Nephron (organoid): ENCODE measurements at regions not wholly inside any gene's neighbourhood (a gene's known extent, or its start where the extent isn't known, plus 50 kb on each side); places are given as distances from the start of the nearest gene placed in this dataset.

Experiments used
- H3K27ac Mint-ChIP-seq, 3 experiments: 2 replicates each; pipeline ENCODE4 v1.8.0; 2020; ENCODE audit warnings: mixed read lengths in 3 of 3, mild to moderate bottlenecking in 2 of 3, moderate library complexity in 1 of 3
- H3K27me3 Mint-ChIP-seq: 2 replicates; pipeline ENCODE4 v1.8.0; 2021; ENCODE audit warnings: low read depth, mild to moderate bottlenecking, moderate library complexity, mixed read lengths
- H3K36me3 Mint-ChIP-seq: 2 replicates; pipeline ENCODE4 v1.8.0; 2020; ENCODE audit warnings: low read depth, mixed read lengths
- H3K4me1 Mint-ChIP-seq: 2 replicates; pipeline ENCODE4 v1.8.0; 2020; ENCODE audit warnings: mixed read lengths
- H3K4me3 Mint-ChIP-seq, 3 experiments: 2 replicates each; pipeline ENCODE4 v1.8.0; 2020; ENCODE audit warnings: mild to moderate bottlenecking in 3 of 3, mixed read lengths in 3 of 3, moderate library complexity in 2 of 3
- H3K9me3 Mint-ChIP-seq: 2 replicates; pipeline ENCODE4 v1.8.0; 2020; ENCODE audit warnings: mixed read lengths
- TF ChIP-seq, protein P1 (sequence below), 3 experiments: fragments of 200-600 bp; sonication (generic); IDR thresholded peaks; one replicate each; pipeline ENCODE4 v1.5.0; 2021; ENCODE audit warnings: antibody characterized with exemption in 3 of 3; ENCODE audit not compliant: unreplicated experiment in 3 of 3

DNA sequence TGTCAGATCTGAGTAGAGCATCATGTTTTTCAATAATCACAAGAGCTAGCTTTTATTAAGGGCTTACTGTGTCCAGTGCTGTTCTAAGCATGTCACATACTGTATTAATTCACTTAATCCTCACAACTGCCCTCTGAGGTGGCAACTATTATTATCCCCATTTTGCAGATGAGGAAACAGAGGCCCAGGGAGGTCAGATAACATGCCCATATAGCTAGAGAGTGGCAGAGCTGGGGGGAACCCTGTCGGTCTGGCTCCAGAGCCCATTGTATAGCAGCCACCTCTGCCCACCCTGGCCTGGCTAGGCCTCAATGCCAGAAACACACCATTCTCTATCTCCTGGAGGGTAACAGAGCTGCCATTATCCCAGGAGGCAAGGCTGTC, 113.2 kb downstream of the B3GNT2 start:
- Mint-ChIP-seq H3K4me1 (peaks cover 35% of the 10 kb centered on the region), H3K36me3 (no peaks in the 10 kb centered on the region), H3K4me3 (no peak overlapping the region), H3K9me3 (no peaks in the 10 kb centered on the region), H3K27ac (no peak overlapping the region), H3K27me3 (peaks cover 4% of the 10 kb centered on the region)
- TF ChIP-seq, protein P1, sequence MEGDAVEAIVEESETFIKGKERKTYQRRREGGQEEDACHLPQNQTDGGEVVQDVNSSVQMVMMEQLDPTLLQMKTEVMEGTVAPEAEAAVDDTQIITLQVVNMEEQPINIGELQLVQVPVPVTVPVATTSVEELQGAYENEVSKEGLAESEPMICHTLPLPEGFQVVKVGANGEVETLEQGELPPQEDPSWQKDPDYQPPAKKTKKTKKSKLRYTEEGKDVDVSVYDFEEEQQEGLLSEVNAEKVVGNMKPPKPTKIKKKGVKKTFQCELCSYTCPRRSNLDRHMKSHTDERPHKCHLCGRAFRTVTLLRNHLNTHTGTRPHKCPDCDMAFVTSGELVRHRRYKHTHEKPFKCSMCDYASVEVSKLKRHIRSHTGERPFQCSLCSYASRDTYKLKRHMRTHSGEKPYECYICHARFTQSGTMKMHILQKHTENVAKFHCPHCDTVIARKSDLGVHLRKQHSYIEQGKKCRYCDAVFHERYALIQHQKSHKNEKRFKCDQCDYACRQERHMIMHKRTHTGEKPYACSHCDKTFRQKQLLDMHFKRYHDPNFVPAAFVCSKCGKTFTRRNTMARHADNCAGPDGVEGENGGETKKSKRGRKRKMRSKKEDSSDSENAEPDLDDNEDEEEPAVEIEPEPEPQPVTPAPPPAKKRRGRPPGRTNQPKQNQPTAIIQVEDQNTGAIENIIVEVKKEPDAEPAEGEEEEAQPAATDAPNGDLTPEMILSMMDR (IDR thresholded peaks at IDR 0.05; ENCODE audit: unreplicated experiment in 3 of 3), result no peak

DNA sequence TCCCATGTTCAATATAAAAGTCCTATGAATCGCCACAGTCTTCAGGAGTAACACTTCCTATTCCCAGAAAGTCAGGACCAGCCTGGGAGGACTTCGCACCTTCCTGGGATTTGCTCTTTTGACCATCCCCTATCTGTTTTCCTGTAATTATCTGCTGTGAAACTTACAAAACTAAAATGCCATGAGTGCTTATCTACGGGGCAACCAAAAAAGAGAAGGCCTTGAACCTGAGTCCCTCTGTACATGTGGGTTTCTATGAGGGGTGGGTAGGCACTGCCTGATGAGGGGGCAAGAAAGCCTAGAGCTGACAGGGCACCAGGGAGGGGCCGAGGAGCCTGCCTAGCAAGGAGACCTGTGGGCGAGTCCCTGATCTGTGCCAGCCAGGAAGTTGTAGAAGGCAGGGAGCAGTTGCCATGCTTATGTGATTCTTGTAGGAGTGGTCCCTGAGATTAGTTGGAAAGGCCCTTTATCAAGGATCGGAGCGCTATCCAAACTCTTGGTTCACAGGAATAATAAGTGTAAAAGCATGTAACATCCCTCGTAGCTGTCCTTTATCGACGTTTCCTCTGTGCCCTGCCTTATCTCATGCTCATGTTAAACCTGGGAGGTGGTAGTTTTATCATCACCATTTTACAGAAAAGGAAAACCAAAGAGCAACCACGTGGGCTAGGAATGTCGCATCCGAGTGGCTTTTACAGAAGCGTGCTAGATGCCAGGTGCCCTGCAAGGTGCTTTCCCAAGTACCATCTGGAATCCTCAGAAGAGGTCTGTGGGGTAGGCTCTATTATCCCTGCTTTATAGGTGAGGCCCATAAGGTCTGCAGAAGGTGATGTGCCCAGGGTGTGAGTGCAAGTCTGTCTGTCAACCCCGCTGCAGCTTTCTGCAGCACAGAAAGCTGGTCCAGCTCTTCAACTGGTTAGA, 111.8 kb downstream of the B3GNT2 start:
- Mint-ChIP-seq H3K9me3 (no peaks in the 10 kb centered on the region), H3K4me3 (no peak overlapping the region), H3K4me1 (peaks cover 35% of the 10 kb centered on the region), H3K36me3 (no peaks in the 10 kb centered on the region), H3K27ac (peak overlapping the region in 1 of 3 experiments; percentile 61), H3K27me3 (peaks cover 8% of the 10 kb centered on the region)
- TF ChIP-seq, protein P1 (IDR thresholded peaks at IDR 0.05; ENCODE audit: unreplicated experiment in 3 of 3), result no peak

DNA sequence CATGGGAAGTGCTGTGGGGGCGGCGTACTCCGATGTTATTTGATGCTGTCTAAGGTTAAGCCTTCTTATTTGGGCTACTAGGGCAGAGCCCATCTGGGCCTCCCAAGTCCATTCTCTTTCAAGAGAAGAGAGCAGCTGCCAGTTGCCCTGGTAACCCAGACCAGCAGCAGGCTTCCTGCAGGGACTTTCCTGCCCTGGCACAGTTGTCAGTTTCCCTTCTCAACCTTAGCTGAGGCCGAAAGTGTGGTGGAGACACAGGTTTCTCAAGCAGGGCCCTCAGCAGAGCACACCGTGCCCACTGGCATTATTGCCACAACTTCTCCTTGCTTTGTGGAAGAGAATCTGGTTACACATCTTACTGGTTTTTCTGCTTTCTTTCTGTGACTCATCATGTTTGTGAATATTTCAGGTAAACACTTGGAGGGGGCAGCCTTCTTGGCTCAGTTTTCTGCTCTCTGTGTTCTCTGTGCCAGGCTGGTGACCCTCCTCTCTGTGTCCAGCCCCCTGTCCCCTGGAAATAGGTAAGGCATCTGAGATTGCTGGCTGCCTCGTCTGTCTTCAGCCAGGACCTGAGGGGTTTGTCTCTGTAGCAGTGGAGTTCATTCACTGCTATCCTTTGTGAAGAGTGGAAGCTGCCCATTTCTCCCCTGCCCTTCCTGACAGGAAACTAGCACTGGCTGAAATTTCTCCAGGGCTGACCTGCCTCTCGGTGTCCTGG, 111.0 kb downstream of the B3GNT2 start:
- Mint-ChIP-seq H3K4me3 (no peak overlapping the region), H3K36me3 (no peaks in the 10 kb centered on the region), H3K9me3 (no peaks in the 10 kb centered on the region), H3K4me1 (peaks cover 35% of the 10 kb centered on the region), H3K27me3 (peaks cover 8% of the 10 kb centered on the region), H3K27ac (peak overlapping the region in 1 of 3 experiments; percentile 61)
- TF ChIP-seq, protein P1 (IDR thresholded peaks at IDR 0.05; ENCODE audit: unreplicated experiment in 3 of 3), result no peak

DNA sequence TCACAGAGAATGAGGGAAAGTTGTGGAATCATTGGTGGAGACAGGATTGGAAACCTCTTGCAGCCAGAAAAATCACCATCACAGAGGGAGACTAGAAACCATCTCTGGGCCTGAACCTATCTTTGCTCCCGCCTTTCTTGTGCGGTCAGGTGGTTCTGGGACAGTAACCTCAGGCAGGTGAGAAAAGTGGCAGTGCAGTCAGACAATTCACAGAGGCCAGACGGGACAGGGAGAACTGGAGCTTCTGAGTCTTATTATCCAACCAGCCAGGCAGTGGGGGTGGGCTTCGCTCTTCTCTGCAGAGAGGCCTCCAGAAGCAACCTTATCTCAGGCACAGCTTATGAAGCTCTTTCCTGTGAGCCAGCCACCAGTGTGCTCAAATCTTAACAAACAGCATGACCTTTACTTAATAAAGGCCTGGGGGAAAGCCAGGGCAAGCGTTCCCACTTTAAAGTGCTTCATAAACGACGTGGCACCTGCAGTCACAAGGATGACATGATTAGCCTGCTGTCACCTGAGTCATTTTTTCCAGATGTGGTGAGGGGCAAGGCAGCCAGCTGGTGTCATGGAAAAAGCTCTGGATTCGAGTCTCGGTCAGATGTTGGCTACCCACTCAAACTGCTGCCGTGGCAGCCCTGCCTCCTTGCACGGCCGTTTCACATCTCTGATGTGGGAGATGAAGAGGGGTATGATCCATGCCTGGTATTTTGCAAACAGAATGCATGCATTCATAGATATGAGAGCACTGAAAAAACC, 109.7 kb downstream of the B3GNT2 start:
- Mint-ChIP-seq H3K4me3 (no peak overlapping the region), H3K27ac (no peak overlapping the region), H3K4me1 (peaks cover 35% of the 10 kb centered on the region), H3K27me3 (peaks cover 8% of the 10 kb centered on the region), H3K9me3 (no peaks in the 10 kb centered on the region), H3K36me3 (no peaks in the 10 kb centered on the region)
- TF ChIP-seq, protein P1 (IDR thresholded peaks at IDR 0.05; ENCODE audit: unreplicated experiment in 3 of 3), result no peak

DNA sequence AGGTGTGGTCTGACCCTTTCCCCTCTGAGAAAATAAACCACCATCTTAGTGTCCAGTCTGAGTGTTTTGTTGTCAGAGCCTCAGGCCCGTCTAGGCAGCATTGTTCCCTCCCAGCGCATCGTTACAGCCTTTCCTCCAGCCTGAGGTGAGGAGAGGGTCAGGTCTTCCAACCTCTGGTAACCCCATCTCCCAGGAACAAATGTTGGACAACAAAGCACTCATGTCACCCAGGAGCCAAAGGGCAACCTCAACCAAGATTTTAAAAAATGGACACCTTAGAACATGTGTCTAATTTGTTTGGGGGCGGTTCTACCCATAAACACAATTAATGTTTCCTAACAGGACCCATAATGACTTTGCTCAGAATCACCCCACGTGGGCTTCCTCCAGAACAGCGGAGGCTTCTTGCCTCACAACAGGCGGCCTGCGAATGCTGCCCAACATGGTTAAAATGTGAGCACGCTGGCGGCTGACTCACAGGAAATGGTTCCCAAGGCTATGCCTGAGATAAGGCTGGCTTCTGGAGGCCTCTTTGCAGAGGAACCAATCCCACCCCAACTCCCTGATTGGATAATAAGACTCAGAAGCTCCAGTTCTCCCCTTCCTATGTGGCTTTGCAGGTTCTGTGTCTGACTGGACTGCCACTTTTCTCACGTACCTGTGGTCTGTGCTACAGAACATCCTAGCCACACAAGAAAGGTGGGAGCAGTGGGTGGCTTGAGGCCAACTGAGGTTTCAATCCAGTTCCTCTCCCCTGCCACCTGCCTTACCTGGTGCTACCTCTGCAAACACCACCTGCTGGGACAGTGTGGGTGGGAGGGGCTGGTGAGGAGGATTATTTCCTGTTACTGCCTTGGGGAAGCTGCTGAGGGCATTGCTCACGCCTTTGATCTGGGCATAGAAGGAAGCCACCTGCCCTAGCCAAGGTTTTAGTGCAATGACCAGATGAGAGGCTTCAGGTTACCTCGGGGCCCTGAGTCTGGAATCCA, 108.8 kb downstream of the B3GNT2 start:
- no peaks in the 10 kb centered on the region for H3K9me3 Mint-ChIP-seq
- H3K4me1 Mint-ChIP-seq, result peaks cover 27% of the 10 kb centered on the region
- peaks cover 8% of the 10 kb centered on the region for H3K27me3 Mint-ChIP-seq
- H3K36me3 Mint-ChIP-seq, result no peaks in the 10 kb centered on the region
- TF ChIP-seq, protein P1 (IDR thresholded peaks at IDR 0.05; ENCODE audit: unreplicated experiment in 3 of 3), result no peak
- no peak overlapping the region for H3K27ac Mint-ChIP-seq
- H3K4me3 Mint-ChIP-seq, result no peak overlapping the region
